Panc1 (cell line): ENCODE measurements at regions not wholly inside any gene's neighbourhood (a gene's known extent, or its start where the extent isn't known, plus 50 kb on each side); places are given as distances from the start of the nearest gene placed in this dataset.

Experiments
- CTCF ChIP-seq: fragments of 450-650 bp; IDR thresholded peaks from 2 replicates; pipeline ENCODE4 v1.5.1; 2017; ENCODE audit warnings: mild to moderate bottlenecking
- POLR2AphosphoS5 ChIP-seq: IDR thresholded peaks from 2 replicates; pipeline ENCODE4 v1.6.1; 2012; ENCODE audit warnings: mild to moderate bottlenecking, low read depth, low read length, moderate library complexity
- REST ChIP-seq, 2 experiments: IDR thresholded peaks; 2 replicates each; pipeline ENCODE4 v1.6.1; 2011 to 2012; ENCODE audit warnings: low read depth in 2 of 2, control low read depth in 1 of 2, low read length in 1 of 2, mild to moderate bottlenecking in 1 of 2, moderate library complexity in 1 of 2; ENCODE audit not compliant: insufficient read depth in 1 of 2
- SIN3A ChIP-seq: IDR thresholded peaks from 2 replicates; pipeline ENCODE4 v1.6.1; 2012; ENCODE audit warnings: low read depth, mild to moderate bottlenecking, low read length, moderate library complexity, borderline replicate concordance; ENCODE audit not compliant: insufficient read depth

GRCh38 chr6:133764008-133764753 is 124.7 kb upstream of the TCF21 start:
- TF ChIP-seq REST (IDR thresholded peaks at IDR 0.05; ENCODE audit: insufficient read depth in 1 of 2, low read depth in 2 of 2, low read length in 1 of 2) (no peak), CTCF (no peak), POLR2AphosphoS5 (no peak), SIN3A (no peak)
